CD4-positive, alpha-beta T cell (primary cell): ENCODE measurements at regions not wholly inside any gene's neighbourhood (a gene's known extent, or its start where the extent isn't known, plus 50 kb on each side); places are given as distances from the start of the nearest gene placed in this dataset.

Experiments used
- ATAC-seq: fragments of 200-7000 bp; cut with Tn5 transposase; one replicate; pipeline ENCODE4 v1.10.0; 2022; ENCODE audit warnings: mild to moderate bottlenecking; ENCODE audit not compliant: poor library complexity
- CTCF ChIA-PET: fragments of 350-600 bp; sonication (Branson Sonifier 250); formaldehyde crosslinking; loops from one replicate; lab custom pipeline; 2021; ENCODE audit warnings: antibody characterized with exemption, inconsistent platforms; lab: Charles Lee
- POLR2A ChIA-PET: fragments of 350-600 bp; sonication (Branson Sonifier 250); formaldehyde crosslinking; loops from one replicate; lab custom pipeline; 2021; ENCODE audit warnings: antibody characterized with exemption, inconsistent platforms; lab: Charles Lee
- DNase-seq, 14 experiments: peaks; one replicate each; pipeline ENCODE4 v3.0.0-alpha.2; 2013 to 2020; ENCODE audit warnings: mixed read lengths in 2 of 14
- H3K27ac ChIP-seq, 2 donors: one replicate each; pipeline versions ENCODE4 v1.5.1 to v1.7.0; 2013; ENCODE audit warnings: low read length in 2 of 2, low read depth in 1 of 2, mild to moderate bottlenecking in 1 of 2
- H3K27me3 ChIP-seq, 2 experiments: 1 replicate in 1 of 2; 2 replicates in 1 of 2; pipeline versions ENCODE4 v1.6.1 to v1.7.0; 2013; ENCODE audit warnings: low read length in 2 of 2, control low read depth in 1 of 2, mild to moderate bottlenecking in 1 of 2, moderate library complexity in 1 of 2; ENCODE audit not compliant: insufficient read depth in 2 of 2, control insufficient read depth in 1 of 2
- H3K36me3 ChIP-seq: one replicate; pipeline ENCODE4 v1.6.1; 2013; ENCODE audit warnings: low read length, control low read depth; ENCODE audit not compliant: insufficient read depth
- H3K4me1 ChIP-seq: one replicate; pipeline ENCODE4 v1.6.1; 2013; ENCODE audit warnings: low read length, control low read depth; ENCODE audit not compliant: insufficient read depth
- H3K4me3 ChIP-seq: one replicate; pipeline ENCODE4 v1.5.1; 2013; ENCODE audit warnings: mild to moderate bottlenecking, low read length, moderate library complexity
- H3K9me3 ChIP-seq, 2 experiments: 1 replicate in 1 of 2; 2 replicates in 1 of 2; pipeline versions ENCODE4 v1.6.1 to v1.7.0; 2013; ENCODE audit warnings: low read length in 2 of 2, mild to moderate bottlenecking in 2 of 2, control low read depth in 1 of 2, moderate library complexity in 1 of 2; ENCODE audit not compliant: control insufficient read depth in 1 of 2, insufficient read depth in 1 of 2
- H3K27ac Mint-ChIP-seq: one replicate; pipeline ENCODE4 v1.8.0; 2020; ENCODE audit warnings: mixed read lengths
- H3K27me3 Mint-ChIP-seq: one replicate; pipeline ENCODE4 v1.8.0; 2021; ENCODE audit warnings: mixed read lengths
- H3K36me3 Mint-ChIP-seq: one replicate; pipeline ENCODE4 v1.8.0; 2021; ENCODE audit warnings: low read depth, mixed read lengths
- H3K4me1 Mint-ChIP-seq: one replicate; pipeline ENCODE4 v1.8.0; 2021; ENCODE audit warnings: low read depth, mixed read lengths
- H3K4me3 Mint-ChIP-seq: one replicate; pipeline ENCODE4 v1.8.0; 2020; ENCODE audit warnings: mild to moderate bottlenecking, mixed read lengths
- H3K9me3 Mint-ChIP-seq: one replicate; pipeline ENCODE4 v1.8.0; 2020; ENCODE audit warnings: mixed read lengths
- CTCF ChIP-seq: fragments of 200-600 bp; IDR thresholded peaks from one replicate; pipeline ENCODE4 v1.8.0; 2022; ENCODE audit warnings: antibody characterized with exemption, mild to moderate bottlenecking
- intact Hi-C, 2 experiments: fragments of 100-400 bp; cut with DNase I in 1 of 2; cut with micrococcal nuclease in 1 of 2; formaldehyde crosslinking; loops; one replicate each; pipeline versions ENCODE4 v1.15.1 to v1.9.0; 2023 to 2025; cut with DNase I, micrococcal nuclease

DNA sequence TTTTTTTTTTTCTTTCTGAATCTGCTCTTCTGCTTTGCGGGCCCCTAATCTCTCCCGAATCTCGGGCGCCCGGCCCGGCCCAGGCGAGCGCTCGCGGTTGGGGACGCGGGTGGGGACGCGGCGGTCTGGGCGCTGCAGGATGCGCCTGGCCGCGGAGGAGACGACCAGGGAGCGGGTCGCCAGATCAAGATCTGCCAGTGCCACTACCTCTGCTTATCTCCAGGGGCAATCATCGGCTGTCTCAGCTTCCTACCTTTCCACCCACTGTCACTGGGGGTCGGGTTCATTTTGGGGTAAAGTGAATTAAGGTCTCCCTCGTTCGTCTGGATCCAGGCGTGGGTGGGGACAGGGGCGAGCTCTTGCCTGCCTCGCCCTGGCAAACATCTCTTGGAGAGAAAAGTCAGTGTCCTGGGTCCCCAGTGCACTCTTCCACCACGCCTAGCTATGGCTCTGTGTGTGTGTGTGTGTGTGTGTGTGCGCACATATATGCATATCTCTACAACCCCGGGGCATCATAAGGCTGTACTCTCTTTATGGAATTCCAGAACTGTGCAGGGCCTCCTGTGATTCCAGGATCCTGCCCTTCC is 422.3 kb downstream of the VRK1 start:
- H3K27ac ChIP-seq = no peak overlapping the region
- H3K36me3 Mint-ChIP-seq = no peaks in the 10 kb centered on the region
- peak overlapping the region; percentile 75 for H3K4me3 ChIP-seq
- peak overlapping the region; percentile 91 for H3K4me3 Mint-ChIP-seq
- peaks cover 0 to 8% of the 10 kb centered on the region in 2 experiments for H3K27me3 ChIP-seq
- H3K4me1 Mint-ChIP-seq = peaks cover 33% of the 10 kb centered on the region
- H3K9me3 ChIP-seq = peaks cover 0 to 6% of the 10 kb centered on the region in 2 experiments
- no peak for TF ChIP-seq CTCF
- H3K4me1 ChIP-seq = peaks cover 23% of the 10 kb centered on the region
- H3K27ac Mint-ChIP-seq = no peak overlapping the region
- ATAC-seq = peak; percentile 24
- no peaks in the 10 kb centered on the region for H3K9me3 Mint-ChIP-seq
- no peaks in the 10 kb centered on the region for H3K36me3 ChIP-seq
- peaks cover 18% of the 10 kb centered on the region for H3K27me3 Mint-ChIP-seq
- intact Hi-C loops = no loop called here
- POLR2A ChIA-PET = interaction anchor here (0.6 to 1.5 kb wide), 2 partner anchors 578 to 982 kb away, joined by 3 read pairs; no protein-coding TSS in a partner anchor
- CTCF ChIA-PET = interaction anchor here (0.6 kb wide), 1 partner anchor 289 kb away, joined by 3 read pairs; no protein-coding TSS in a partner anchor
- peak in 6 of 14 experiments; percentile 1 to 27 (median 12) for DNase-seq

GRCh38 chr14:97221572-97222285 is 424.5 kb downstream of the VRK1 start:
- peaks cover 23% of the 10 kb centered on the region for H3K4me1 ChIP-seq
- H3K27me3 ChIP-seq = peaks cover 0 to 8% of the 10 kb centered on the region in 2 experiments
- ATAC-seq (no peak), DNase-seq (no peak)
- POLR2A ChIA-PET = no interaction called here
- H3K36me3 ChIP-seq = no peaks in the 10 kb centered on the region
- no peak overlapping the region for H3K27ac ChIP-seq
- Mint-ChIP-seq H3K27ac (no peak overlapping the region), H3K27me3 (peaks cover 25% of the 10 kb centered on the region), H3K4me3 (no peak overlapping the region), H3K9me3 (no peaks in the 10 kb centered on the region), H3K4me1 (peaks cover 30% of the 10 kb centered on the region), H3K36me3 (no peaks in the 10 kb centered on the region)
- intact Hi-C loops = no loop called here
- no peak for TF ChIP-seq CTCF
- H3K9me3 ChIP-seq = peaks cover 0 to 6% of the 10 kb centered on the region in 2 experiments
- H3K4me3 ChIP-seq = no peak overlapping the region
- CTCF ChIA-PET = no interaction called here

DNA sequence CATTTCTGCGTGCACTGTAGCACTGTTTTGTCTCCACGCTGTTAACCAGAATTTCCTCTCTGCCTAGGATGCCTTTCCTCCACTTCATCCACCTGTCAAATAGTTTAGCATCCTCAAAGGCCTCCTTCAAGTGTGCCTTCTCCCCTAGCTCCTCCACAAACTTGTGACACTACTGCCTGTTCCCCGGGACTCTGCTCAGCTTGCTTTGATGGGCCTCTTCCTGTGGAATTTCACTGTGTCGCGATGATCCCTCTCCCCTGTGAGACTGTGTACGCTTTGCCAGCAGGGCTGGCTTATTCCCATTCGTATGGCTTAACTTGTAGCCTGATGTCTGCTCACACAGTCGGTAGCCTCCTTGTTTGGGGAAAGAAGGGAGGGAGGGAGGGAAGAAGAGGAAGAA is 426.8 kb downstream of the VRK1 start:
- CTCF ChIA-PET = no interaction called here
- peaks cover 0 to 12% of the 10 kb centered on the region in 2 experiments for H3K27me3 ChIP-seq
- no peak overlapping the region for H3K4me3 Mint-ChIP-seq
- no peaks in the 10 kb centered on the region for H3K36me3 ChIP-seq
- POLR2A ChIA-PET = no interaction called here
- no peaks in the 10 kb centered on the region for H3K9me3 Mint-ChIP-seq
- H3K4me1 Mint-ChIP-seq = peaks cover 14% of the 10 kb centered on the region
- ATAC-seq (no peak), DNase-seq (no peak)
- peaks cover 10% of the 10 kb centered on the region for H3K4me1 ChIP-seq
- no peak overlapping the region for H3K4me3 ChIP-seq
- H3K27ac ChIP-seq = no peak overlapping the region
- H3K27me3 Mint-ChIP-seq = peaks cover 25% of the 10 kb centered on the region
- no peaks in the 10 kb centered on the region for H3K36me3 Mint-ChIP-seq
- intact Hi-C loops = no loop called here
- H3K9me3 ChIP-seq = peaks cover 0 to 2% of the 10 kb centered on the region in 2 experiments
- no peak for TF ChIP-seq CTCF
- no peak overlapping the region for H3K27ac Mint-ChIP-seq
